ENCODE measurements at regions not wholly inside any gene's neighbourhood (a gene's known extent, or its start where the extent isn't known, plus 50 kb on each side); places are given as distances from the start of the nearest gene placed in this dataset.
"Not testable (repeated sequence)": the region's sequence is repeated elsewhere in the genome, so short reads cannot be mapped to it uniquely, and the experiment has no call there.

DNA sequence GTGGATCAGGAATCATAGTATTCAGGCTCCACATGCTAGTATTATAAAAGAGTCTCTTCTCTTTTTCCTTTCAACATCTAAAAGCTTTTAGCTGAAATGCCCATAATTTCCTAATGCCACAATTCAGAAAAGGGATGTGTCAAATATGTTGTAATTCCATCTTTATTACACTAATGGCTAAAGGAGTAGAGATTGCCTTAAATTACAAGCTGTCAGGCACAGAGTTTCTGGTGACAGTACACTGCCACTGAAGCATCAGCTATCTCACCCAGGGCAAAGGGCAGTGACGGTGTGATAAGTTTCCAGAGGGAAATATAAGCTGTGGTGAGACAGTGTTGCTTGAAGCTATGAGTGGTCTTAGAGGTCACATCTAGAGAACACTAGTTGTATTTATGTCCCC is 581.1 kb downstream of the KCNT2 start:
- no peaks in the 10 kb centered on the region for H3K4me1 Mint-ChIP-seq (ENCODE audit: low read depth)
- H3K27me3 Mint-ChIP-seq (ENCODE audit: insufficient read depth) = no peaks in the 10 kb centered on the region
- TF ChIP-seq, protein P1, sequence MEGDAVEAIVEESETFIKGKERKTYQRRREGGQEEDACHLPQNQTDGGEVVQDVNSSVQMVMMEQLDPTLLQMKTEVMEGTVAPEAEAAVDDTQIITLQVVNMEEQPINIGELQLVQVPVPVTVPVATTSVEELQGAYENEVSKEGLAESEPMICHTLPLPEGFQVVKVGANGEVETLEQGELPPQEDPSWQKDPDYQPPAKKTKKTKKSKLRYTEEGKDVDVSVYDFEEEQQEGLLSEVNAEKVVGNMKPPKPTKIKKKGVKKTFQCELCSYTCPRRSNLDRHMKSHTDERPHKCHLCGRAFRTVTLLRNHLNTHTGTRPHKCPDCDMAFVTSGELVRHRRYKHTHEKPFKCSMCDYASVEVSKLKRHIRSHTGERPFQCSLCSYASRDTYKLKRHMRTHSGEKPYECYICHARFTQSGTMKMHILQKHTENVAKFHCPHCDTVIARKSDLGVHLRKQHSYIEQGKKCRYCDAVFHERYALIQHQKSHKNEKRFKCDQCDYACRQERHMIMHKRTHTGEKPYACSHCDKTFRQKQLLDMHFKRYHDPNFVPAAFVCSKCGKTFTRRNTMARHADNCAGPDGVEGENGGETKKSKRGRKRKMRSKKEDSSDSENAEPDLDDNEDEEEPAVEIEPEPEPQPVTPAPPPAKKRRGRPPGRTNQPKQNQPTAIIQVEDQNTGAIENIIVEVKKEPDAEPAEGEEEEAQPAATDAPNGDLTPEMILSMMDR (IDR thresholded peaks at IDR 0.05) = no peak
- H3K9me3 Mint-ChIP-seq = no peaks in the 10 kb centered on the region; the same call in 1 of the 2 replicates
- H3K27ac Mint-ChIP-seq = no peak overlapping the region
- DNase-seq = no peak
- no peaks in the 10 kb centered on the region for H3K36me3 Mint-ChIP-seq (ENCODE audit: low read depth)
- H3K4me3 Mint-ChIP-seq = no peak overlapping the region

DNA sequence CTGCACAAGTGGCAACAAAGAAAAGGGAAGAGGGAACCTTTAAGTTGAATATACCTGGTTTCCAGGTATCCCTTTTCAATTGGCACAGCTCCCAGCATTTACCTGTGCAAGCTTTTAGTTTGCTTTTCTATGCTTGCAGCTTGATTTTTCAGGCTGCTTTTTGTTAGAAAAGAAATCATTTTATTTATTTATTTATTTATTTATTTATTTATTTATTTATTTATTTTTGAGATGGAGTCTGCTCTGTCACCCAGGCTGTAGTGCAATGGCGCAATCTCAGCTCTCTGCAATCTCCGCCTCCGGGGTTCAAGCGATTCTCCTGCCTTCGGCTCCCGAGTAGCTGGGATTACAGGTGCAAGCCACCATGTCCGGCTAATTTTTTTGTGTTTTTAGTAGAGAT is 587.1 kb downstream of the KCNT2 start:
- not testable (repeated sequence) for H3K9me3 Mint-ChIP-seq

DNA sequence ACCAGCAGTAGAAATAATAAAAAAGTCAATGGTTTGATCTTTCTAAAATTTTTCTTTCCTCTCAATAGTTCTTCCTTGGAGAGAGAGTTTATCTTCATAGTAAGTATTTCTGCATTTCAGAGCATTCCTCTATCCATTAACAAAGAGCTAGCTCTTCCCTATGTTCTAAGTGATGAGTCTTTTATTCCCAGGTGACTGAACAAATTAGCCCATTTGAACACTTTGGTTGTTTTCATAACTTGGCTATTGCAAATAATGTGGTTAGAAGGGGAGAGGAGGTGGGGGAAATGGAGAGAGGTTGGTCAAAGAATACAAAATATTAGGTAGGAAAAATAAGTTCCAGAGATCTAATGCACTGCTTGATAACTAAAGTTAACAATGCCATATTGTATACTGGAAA is 598.9 kb downstream of the KCNT2 start:
- Mint-ChIP-seq H3K9me3 (no peaks in the 10 kb centered on the region; the same call in 1 of the 2 replicates), H3K27ac (no peak overlapping the region), H3K27me3 (ENCODE audit: insufficient read depth) (no peaks in the 10 kb centered on the region), H3K4me1 (ENCODE audit: low read depth) (no peaks in the 10 kb centered on the region), H3K36me3 (ENCODE audit: low read depth) (no peaks in the 10 kb centered on the region), H3K4me3 (no peak overlapping the region)
- TF ChIP-seq, protein P1 (IDR thresholded peaks at IDR 0.05) = no peak
- no peak for DNase-seq

More for the DNA sequence above, 587.1 kb downstream of the KCNT2 start:
- not testable (repeated sequence) for H3K4me3 Mint-ChIP-seq; H3K27me3 Mint-ChIP-seq (ENCODE audit: insufficient read depth); H3K4me1 Mint-ChIP-seq (ENCODE audit: low read depth); DNase-seq; H3K27ac Mint-ChIP-seq; H3K36me3 Mint-ChIP-seq (ENCODE audit: low read depth)

DNA sequence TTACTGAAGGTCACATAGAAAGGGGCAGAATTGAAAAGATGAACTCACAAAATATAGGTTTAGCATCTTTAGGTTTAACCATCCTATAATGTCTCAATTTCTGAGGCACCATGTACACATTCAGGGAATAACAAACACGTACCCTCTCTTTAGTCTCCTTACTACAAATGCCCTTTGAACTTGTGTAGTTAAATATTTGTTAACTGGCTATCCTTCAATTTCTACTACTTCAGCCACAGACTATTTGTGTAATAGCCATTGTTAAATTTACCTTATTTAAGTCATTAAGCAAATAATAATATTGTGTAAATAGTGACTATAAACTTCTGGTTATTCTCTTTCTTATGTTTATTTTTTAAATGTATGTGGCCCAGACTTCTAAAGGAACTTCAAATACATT is 600.5 kb downstream of the KCNT2 start:
- no peak overlapping the region for H3K27ac Mint-ChIP-seq
- TF ChIP-seq, protein P1 (IDR thresholded peaks at IDR 0.05) = no peak
- no peaks in the 10 kb centered on the region; the same call in 1 of the 2 replicates for H3K9me3 Mint-ChIP-seq
- no peak overlapping the region for H3K4me3 Mint-ChIP-seq
- no peak for DNase-seq
- H3K36me3 Mint-ChIP-seq (ENCODE audit: low read depth) = no peaks in the 10 kb centered on the region
- no peaks in the 10 kb centered on the region for H3K4me1 Mint-ChIP-seq (ENCODE audit: low read depth)
- H3K27me3 Mint-ChIP-seq (ENCODE audit: insufficient read depth) = no peaks in the 10 kb centered on the region

DNA sequence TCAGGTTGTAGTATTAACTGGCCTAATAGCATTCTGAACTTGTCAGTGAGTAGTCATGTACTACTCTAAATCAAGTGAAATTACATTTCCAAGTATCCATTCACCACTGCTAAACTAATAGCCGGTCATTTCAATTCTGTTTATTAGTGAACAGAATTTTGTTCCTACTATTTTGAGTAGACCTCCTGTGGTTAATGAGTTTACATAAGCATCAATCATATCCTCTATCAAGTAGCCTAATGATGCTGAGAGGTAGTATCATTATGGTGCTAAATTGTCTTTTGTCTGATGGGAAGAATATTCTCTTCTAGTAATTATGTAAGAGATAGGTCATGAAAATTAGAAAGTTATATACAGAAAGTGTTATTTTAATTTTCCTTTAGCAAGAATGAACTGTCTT is 602.8 kb downstream of the KCNT2 start:
- Mint-ChIP-seq H3K36me3 (ENCODE audit: low read depth) (no peaks in the 10 kb centered on the region), H3K27me3 (ENCODE audit: insufficient read depth) (no peaks in the 10 kb centered on the region; the same call in 1 of the 2 replicates), H3K4me3 (no peak overlapping the region), H3K9me3 (no peaks in the 10 kb centered on the region; the same call in 1 of the 2 replicates), H3K27ac (no peak overlapping the region), H3K4me1 (ENCODE audit: low read depth) (no peaks in the 10 kb centered on the region)
- TF ChIP-seq, protein P1 (IDR thresholded peaks at IDR 0.05) = no peak
- no peak for DNase-seq

DNA sequence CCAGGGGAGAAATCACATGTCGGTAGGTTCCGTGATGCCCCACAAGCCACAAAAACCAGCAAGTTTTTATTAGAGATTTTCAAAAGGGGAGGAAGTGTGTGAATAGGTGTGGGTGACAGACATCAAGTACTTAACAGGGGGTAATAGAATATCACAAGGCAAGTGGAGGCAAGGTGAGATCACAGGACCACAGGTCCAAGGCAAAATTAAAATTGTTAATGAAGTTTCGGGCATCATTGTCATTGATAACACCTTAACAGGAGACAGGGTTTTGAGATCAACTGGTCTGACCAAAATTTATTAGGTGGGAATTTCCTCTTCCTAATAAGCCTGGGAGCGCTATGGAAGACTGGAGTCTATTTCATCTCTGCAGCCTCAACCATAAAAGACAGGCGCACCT is 603.9 kb downstream of the KCNT2 start:
- not testable (repeated sequence) for H3K4me3 Mint-ChIP-seq; DNase-seq; H3K27ac Mint-ChIP-seq; H3K27me3 Mint-ChIP-seq (ENCODE audit: insufficient read depth); H3K4me1 Mint-ChIP-seq (ENCODE audit: low read depth); H3K9me3 Mint-ChIP-seq; H3K36me3 Mint-ChIP-seq (ENCODE audit: low read depth)

DNA sequence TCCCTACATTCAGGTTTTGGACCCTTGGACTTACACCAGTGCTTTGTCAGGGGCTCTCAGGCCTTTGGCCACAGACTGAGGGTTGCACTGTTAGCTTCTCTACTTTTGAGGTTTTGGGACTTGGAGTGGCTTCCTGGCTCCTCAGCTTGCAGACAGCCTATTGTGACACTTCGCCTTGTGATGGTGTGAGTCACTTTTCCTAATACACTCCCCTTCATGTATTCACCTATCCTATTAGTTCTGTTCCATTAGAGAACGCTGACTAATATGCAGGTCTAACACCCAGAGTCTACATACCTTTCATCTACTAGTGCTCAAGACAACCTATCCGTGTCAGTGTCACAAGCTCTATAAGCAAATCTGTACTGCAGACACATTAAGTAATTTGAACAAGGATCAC is 605.3 kb downstream of the KCNT2 start:
- no peaks in the 10 kb centered on the region for H3K4me1 Mint-ChIP-seq (ENCODE audit: low read depth)
- no peak overlapping the region for H3K4me3 Mint-ChIP-seq
- H3K9me3 Mint-ChIP-seq = no peaks in the 10 kb centered on the region; the same call in 1 of the 2 replicates
- H3K27me3 Mint-ChIP-seq (ENCODE audit: insufficient read depth) = no peaks in the 10 kb centered on the region; the same call in 1 of the 2 replicates
- no peaks in the 10 kb centered on the region for H3K36me3 Mint-ChIP-seq (ENCODE audit: low read depth)
- no peak overlapping the region for H3K27ac Mint-ChIP-seq
- DNase-seq = no peak
- TF ChIP-seq, protein P1 (IDR thresholded peaks at IDR 0.05) = no peak

DNA sequence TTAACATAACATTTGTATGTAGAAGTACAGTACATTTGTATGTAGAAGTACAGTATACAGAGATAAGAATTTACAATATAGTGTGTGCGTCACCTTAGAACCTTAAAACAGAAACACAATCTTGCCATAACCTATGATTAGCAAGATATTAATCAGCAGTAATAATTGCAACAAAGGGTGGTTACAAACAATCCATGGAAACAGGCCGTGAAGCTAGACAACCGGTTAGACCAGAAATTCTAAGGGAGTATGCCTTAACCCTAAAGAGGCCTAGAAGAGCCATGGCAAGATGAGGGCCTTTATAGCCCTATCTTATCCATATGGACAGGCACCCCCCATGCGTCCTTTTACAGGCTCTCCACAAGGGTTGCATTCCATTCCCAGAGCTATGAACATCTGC is 605.9 kb downstream of the KCNT2 start:
- not testable (repeated sequence) for H3K4me1 Mint-ChIP-seq (ENCODE audit: low read depth); H3K36me3 Mint-ChIP-seq (ENCODE audit: low read depth)

More for the DNA sequence above, 605.9 kb downstream of the KCNT2 start:
- H3K27ac Mint-ChIP-seq; H3K27me3 Mint-ChIP-seq (ENCODE audit: insufficient read depth); H3K9me3 Mint-ChIP-seq; H3K4me3 Mint-ChIP-seq; DNase-seq: not testable (repeated sequence)
